ENCODE measurements at regions not wholly inside any gene's neighbourhood (a gene's known extent, or its start where the extent isn't known, plus 50 kb on each side); places are given as distances from the start of the nearest gene placed in this dataset.

DNA sequence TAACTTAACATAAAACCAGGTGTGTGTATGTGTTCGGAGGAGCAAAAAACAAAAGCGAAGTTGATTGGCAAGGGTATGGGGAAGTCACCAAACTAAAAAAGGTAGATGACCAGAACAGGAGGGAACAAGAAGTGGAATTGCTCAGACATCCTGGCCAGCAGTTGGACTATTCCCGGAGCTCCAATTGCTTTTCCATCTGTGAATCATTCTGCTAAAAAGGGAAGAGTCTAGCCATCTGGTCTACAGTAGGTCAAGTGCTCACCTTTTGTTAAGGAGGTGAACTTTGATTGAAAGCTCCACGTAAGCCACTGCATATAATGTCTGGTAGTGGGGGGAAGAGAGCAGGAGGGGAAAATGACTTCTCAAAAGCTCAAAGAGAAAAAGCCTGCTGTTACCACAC lies 50.0 kb upstream of the BET1 start:
- DNase-seq: no peak

DNA sequence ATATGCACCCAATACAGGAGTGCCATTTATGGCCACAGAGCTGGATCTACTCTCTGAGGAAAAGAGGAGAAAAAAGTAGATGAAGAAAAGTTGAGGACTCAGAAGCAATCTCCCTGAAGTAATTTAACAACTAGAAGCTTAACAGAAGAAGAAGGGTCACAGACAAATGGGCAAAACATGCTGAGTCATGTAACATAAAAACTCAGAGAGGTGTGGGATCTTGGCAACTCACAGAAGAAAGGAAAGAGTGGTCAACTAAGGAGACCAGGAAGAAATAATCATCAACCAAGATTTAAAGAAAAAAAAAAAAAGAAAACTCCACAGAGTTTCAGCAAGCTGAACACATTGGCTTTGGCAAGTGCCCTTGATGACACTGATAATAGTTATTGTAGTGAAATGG lies 51.8 kb upstream of the BET1 start:
- no peak for DNase-seq

DNA sequence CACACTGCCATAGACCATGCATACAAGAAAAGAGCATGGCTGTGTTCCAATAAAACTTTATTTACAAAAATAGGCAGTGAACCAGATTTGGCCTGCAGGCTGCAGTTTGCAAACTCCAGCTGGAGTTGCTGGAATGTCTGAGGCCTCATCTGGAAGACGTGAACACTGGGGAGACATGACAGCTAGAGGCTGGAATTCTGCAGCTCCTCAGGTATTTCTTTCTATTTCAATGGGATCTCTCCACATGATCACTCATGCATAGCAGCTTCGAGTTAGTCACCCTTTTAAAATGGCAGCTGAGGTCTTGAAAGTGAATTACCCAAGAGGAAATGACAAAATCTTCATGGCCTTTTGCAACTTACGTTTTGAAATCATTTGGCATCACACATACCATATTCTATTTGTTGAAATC lies 52.6 kb upstream of the BET1 start:
- no peak for DNase-seq

DNA sequence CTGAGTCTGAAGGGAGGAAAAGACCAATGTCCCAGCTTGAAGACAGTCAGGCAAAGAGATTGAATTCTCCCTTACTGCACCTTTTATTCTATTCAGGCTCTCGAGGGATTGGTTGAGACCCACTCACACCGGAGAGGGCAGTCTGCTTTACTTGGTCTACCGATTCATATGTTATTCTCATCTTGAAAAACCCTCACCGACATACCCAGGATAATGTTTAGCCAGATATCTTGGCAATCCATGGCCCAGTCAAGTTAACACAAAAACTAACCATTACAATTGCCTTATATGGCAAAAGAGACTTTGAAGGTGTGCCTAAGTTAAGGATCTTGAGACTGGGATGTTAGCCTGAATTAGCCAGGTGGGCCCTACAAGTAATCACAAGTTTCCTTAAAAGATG lies 53.8 kb upstream of the BET1 start:
- no peak for DNase-seq

DNA sequence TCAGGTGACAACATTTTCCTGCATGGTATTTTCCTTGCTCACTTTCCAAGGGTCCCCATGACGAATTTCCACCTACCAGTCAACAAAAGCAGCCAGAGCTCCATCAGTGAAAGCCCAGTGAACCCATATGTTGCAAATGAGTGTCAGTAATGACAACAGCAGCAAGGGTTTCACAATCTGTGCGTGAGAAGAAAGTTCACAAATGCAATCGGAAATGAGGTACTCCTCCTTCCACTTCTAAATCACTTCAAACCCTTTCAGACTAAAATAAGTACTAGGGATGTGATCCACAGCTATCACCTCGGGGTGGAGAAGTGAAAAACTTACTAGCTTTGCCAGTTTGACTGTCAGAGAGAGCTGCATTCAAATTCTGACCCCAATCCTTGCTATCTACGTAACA lies 55.6 kb upstream of the BET1 start:
- DNase-seq: no peak

DNA sequence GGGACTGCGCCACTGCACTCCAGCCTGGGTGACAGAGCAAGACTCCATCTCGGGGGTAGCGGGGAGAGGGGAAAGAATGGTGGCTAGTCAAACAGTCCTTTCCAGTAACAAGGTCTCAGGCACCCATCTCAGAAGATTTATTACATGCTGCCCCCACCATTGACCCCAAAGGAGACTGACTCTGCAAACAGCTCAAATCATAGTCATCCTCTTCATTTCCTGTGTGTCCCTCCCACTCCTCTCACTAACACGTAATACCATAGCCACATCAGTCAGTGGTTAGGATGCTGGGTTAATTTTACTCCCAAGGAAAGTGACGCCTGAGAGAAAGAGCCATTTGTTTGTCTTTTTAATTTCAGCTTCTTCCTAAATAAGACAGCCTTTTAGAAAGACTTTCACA lies 56.6 kb upstream of the BET1 start:
- no peak for DNase-seq

DNA sequence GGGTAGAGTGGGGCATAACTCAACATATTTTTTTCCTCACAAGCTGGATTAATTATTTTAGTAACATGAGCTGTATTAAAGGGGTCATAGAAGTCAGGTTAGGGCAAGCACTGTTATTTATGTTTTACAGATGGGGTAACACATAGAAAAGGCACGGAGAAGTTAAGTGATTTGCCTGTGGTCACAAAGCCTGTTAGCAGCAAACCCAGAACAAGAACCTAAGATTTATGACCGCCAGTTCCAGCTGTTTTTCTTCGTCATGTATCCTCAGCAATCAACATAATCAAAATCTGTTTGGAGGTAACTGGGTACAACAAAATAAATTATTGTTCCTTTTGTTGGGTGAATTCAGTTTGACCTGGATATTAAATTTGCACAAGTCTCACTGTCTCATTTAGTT lies 57.2 kb upstream of the BET1 start:
- no peak for DNase-seq

DNA sequence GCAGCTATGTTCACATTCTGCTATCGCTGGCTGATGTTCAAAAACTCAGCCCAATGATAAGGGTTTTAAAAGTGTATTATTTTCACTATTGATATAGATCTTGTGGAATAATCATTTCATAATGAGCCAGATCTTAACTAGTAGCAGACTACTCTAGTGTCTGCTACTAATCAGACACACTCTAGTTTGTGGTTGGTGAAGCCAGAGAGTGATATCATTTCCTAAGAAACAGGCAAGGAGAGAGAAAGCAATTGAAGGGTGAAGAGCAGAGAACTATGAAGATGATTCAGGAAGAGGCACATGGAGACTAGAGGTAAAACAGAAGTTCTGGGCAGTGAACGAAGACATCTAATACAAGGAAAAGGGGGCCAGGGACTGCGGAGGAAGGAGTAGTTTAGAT lies 58.2 kb upstream of the BET1 start:
- DNase-seq: no peak

DNA sequence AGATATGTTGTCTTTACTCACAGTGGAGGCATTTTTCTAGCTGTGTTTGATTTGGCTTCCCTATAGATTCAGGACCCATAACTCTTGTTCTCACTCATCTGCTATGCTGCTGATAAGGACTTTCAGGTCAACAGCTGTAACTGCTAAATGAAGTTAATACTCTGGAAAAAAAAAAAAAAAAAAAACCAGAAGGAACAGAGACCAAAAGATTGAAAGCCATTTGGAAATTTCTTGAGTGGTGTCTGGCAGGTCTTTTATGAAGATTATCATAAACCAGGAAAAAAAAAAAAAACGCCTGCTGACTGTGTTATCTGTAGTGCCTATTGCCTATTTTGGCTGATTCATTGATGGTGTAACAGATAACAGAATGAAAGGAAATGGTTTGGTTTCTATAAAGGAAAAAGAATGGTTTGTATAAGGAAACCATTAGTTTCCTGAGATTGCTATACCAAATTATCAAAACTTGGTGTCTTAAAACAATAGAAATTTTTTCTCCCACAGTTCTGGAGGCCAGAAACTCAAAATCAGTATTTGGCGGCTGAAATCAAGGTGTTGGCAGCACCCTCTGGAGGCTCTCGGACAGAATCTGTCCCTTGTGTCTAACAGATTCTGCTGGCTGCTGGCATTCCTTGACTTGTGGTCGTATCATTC lies 60.5 kb upstream of the BET1 start:
- no peak for DNase-seq

DNA sequence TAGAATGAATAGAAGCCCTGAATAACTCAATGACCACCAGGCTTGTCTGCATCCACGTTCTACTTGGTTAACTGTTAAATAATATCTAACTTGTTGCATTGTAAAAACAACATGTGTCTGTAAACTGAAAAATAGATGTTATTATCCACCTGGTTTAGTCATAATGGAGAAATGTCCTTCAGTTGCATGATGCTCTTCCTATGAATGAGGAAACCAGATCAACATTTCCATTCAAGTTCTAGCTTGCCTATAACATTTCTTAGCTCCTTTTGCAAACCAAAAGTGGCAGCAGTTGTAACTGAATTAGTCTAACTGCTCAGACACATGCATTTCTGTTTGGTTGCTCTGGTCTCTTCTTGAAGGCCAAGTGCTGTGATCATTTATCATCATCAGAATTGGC lies 62.9 kb upstream of the BET1 start:
- DNase-seq: no peak

DNA sequence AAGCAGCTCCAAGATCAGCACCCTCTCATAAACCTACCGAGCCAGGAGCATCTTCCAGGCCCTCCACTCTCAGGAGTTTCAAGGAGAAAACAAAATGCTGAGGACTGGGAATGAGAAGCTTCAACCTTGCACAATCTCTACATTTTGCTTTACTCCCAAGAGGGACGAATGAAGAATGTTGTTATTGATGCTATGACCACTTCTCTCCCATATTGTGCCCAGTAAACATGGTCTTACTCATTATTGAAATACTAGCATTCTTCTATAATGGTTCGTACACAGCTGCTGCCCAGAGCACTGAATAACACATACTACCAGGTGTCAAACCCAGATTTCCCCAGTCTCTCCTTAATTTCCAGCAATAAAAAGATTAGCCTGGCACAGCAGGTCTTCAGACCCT lies 63.4 kb upstream of the BET1 start:
- DNase-seq: no peak

DNA sequence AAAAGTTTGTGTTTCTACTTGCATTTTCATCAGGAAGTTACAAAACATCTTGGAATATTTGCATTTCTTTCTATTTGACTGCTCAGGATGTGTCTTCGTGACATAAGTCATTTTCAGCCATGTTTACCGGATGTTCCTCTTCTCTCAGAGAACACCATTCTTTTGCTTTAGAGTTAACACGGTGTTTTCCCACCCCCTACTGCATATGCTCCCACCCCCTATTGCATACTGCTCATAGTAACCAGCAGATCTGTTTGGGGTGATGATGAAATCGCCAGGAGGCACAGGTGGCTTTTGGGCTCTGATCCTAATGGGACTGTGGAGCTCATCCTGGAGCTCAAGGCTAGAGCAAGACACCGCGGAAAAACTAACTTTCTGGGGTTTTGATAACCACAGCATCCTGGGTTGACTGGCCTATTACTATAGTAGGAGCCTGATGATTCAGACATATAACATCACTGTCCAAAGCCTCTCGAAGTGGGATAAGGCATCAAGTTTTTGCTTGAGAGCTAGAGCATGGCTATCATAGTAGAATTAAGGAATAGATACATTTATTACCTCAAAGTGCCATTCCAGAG lies 65.1 kb upstream of the BET1 start:
- DNase-seq: no peak

DNA sequence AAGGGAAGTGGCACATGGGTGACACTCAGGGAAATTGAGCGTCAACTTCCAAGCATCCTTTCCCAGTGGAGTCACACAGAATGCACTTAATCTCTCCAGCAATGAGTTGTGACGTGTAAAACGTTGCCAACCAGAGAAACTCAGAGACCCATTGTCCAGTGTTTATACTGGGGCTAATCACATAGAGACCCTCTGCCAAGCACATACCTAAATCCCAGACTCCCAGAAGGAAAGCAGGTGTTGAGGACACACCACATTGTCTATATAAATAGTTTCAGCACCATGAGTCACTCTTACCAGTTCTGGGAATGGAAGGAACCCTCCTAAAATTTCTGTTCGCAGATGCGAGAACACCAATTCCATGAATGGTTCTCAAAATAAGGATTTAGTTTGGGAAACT lies 76.4 kb upstream of the BET1 start:
- no peak for DNase-seq

DNA sequence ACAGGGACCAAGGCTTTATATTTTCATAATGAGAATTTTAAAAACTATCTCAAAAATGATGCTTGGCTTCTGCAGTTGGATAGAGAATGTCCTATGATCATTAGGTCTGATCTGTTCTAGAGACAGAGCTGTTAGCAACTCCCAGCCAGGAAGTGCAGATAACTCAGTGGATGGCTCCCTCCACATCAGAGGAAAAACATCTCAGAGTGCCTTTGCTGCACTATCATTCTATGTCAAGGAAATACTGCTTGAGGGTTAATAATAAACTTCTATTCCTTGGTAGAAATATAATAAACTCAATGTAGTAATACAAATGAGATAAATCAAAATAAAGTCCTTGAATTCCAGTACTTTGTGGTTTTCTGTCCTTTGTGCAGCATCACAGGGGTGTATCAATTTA lies 78.0 kb upstream of the BET1 start:
- no peak for DNase-seq

DNA sequence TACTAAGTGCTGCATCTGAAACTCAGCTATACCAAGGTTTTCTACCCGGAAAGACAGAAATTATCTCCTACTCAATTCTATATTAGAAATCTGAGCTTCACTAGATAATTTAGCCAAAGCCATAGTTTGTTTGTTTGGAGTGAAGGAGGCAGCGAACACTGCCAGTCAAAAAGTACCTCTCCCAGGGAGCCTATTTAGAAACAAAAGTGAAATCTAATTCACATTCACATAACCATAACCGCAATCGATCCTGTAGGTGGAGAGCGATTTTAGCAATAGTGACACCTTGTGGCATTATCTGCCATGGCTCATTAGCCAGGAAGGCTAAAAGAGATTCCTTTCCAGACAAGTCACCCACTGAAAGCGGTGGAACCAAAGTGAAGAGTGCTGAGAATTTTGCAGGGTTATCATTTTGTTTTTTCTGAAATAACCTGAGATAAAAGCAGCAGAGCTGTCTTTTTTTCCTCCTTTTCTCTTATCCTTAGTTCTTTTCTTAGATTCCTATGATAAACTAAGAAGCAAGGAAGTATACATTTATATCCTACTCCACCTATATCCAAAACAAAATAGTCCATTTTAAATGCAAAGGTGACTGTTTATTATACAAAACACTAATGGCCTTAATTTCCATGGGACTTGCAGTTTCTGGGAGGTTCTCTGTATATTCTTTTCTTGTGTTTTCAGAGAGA lies 83.7 kb upstream of the BET1 start:
- peak; percentile 74 for DNase-seq

DNA sequence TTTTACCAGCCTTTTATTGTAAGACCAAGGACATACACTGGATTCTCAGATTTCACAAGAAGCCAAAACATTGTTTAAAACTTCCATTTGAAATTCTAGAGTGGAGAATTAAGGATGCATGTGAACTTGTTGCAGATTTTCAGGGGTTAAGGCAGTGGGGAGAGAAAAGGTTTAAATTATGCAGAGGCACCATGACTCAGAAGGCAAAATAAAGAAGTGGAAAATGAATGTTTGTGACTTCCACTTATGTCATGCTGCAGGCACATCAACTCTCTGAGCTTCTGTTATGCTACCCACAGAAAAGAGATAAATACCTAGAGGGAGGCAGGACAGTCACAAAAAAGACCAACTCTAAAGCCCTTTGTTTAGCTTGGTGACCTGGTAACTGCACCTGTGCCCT lies 84.4 kb upstream of the BET1 start:
- DNase-seq: no peak

DNA sequence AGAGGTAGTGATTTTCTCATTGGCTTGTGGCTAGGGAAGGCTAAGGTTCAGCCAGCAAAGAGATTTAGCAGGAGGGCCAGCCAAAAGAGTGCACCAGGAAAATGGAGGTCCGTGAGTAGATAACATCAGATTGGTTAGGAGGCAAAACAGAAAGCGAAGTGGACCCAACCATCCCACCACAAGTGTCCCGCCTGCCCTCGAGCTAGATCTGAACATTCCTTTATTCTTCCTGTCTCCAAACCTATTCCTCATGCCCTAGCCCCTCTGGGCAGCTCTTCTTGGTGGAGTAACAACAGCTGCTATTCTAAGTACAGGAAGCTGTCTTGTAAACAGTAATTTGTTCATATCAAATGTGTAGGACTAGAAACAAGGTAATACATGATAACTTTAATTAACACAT lies 85.7 kb upstream of the BET1 start:
- no peak for DNase-seq

DNA sequence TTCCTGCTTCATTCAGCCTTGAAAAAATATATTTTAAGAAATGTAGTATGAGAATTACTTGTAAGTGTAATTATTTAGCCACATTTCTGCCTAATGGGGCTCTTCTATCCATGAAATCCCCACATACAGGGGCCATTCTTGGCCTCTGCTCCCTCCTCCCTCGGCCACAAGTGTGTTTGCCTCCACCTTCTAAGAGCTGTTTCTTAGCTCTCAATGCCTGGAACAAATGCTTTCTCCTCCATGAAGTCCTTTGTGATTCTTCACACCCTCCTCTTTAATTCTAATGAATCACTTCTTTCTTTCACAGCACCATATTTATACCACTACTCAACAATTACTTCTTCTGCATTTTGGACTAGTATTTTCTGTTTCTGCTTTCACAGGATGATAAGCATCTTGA lies 88.8 kb upstream of the BET1 start:
- no peak for DNase-seq

DNA sequence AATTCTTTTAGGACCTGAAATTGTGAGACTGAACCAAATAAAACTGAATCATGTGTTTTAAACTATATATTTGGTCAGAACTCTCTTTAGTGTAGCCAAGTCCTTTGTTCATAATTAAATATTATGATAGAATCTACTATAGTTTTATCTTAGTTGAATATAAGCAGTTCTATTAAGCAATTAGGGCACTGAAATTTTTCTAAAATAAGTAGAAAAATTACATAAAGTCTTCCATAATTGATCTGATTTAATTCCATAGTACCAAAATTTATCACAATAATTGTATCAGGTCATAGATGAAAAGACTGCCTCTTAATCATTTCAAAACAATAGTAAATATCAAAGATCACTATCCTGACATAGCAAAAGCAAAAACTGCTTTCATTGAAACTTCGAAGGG lies 90.1 kb upstream of the BET1 start:
- DNase-seq: no peak

DNA sequence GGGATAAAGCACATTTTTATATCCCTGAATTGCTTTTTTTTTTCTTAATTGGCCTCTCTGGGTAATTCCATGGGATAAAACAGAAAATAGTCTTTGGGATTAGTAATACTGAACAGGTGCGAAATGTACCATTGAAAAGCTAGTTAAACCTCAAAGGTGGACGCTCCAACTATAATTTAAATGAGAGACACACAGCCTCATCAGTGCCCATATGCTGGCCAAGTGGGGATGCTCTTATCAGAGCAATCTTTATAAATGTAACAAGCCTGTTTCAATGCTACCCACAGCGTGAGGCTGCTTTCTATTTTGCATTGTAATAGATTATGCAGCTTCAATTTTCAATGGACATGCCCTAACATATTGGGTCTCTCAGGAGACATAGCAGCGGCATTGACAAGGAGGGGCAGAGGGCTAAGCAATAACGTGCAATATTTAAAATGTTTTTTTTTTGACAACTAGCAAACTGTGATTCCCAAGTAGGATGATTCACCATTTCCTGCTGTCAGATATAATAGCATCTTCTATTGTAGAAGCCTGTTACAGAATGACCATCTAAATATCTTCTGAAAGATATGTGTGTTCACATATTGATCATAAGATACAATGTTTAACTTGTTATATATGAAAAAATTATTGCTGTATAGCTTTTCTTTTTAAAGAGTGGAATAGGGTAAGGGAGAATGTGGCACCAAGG lies 91.3 kb upstream of the BET1 start:
- no peak for DNase-seq

DNA sequence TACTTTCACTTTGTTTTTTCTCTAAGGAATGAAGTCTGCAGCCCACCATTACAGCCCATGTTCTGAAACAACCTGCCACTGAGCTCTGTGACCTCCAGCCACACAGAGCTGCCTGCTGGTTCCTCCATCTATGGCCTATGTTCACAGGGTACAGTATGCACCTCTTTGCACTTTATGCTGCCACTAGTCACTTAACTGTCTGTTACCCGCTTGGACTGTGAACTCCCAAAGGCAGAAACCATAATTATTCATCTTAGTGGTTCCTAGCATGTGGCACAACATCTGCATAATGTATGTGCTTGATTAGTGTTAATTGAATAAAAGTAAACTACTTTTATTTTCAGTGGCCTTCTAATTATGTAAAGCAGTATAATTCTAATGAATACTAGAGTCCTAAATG lies 95.5 kb upstream of the BET1 start:
- no peak for DNase-seq

DNA sequence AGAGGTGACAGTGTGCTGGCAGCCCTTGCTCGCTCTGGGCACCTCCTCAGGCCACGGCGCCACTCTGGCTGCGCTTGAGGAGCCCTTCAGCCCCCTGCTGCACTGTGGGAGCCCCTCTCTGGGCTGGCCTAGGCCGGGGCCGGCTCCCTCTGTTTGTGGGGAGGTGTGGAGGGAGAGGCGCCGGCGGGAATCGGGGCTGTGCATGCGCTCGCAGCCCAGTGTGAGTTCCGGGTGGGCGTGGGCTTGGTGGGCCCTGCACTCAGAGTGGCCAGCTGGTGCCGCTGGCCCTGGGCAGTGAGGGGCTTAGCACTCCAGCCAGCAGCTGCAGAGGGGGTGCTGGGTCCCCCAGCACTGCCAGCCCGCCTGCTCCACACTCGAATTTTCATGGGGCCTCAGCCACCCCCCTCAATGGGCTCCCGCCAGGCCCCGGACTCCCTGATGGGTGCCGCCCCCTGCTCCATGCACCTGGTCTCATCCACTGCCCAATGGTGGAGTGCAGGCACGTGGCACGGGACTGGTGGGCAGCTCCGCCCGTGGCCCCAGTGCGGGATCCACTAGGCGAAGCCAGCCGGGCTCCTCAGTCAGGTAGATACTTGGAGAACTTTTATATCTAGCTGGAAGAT lies 96.7 kb upstream of the BET1 start:
- DNase-seq: no peak

DNA sequence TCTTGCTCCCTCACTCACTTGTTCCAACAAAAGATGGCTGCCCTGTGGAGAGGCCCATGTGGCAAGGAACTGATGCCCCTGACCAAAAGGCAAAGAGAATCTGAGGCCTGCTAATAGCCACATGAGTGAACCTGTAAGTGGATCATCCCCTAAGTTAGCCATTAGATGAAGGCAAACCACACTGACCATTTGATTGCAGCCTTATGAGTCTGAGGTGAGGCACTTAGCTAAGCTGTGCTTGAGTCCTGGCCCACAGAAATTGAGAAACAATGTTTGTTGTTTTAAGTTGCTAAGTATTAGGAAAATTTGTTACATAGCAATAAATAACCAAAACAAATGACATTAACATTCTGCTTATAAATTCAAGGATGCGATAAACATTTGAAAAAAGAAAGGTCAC lies 100.1 kb upstream of the BET1 start:
- DNase-seq: no peak

DNA sequence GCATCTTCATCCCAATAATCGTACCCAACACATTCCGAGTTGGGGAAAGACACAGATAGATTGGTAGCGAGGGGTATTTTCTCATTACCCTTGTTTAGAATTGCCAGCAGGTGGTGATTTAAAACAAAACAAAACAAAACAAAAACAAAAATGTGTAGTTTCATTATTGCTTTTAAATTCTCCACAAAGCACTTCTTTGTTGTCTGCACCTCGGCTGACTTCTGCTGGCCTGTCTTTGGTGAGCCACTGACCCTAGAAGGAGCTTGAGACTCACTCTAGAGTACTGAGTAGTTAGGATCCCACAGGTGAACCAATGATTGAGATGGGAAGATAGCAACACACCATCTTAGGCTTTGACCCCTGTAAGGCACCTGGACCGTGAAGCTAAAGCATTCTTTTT lies 105.4 kb upstream of the BET1 start:
- DNase-seq: no peak
